HAP-1 (cell line): ENCODE measurements at regions not wholly inside any gene's neighbourhood (a gene's known extent, or its start where the extent isn't known, plus 50 kb on each side); places are given as distances from the start of the nearest gene placed in this dataset.

Experiments
- DNase-seq, 2 experiments: peaks; one replicate each; pipeline ENCODE4 v3.0.0-alpha.2; 2016 to 2020; ENCODE audit warnings: low spot score in 2 of 2
- H3K27me3 ChIP-seq: fragments of 250-450 bp; sonication (Bioruptor Pico); 2 replicates; pipeline ENCODE4 v1.5.1; 2020; ENCODE audit warnings: low read depth, mild to moderate bottlenecking, moderate library complexity
- H3K36me3 ChIP-seq: fragments of 250-450 bp; sonication (Bioruptor Pico); replicated peaks from 2 replicates; pipeline ENCODE4 v1.5.1; 2020; ENCODE audit warnings: mild to moderate bottlenecking
- H3K4me1 ChIP-seq: fragments of 250-450 bp; sonication (Bioruptor Pico); 2 replicates; pipeline ENCODE4 v1.5.1; 2020; ENCODE audit warnings: mild to moderate bottlenecking
- H3K4me3 ChIP-seq: fragments of 250-450 bp; sonication (Bioruptor Pico); 2 replicates; pipeline ENCODE4 v1.5.1; 2020; ENCODE audit warnings: mild to moderate bottlenecking, moderate library complexity
- H3K9me3 ChIP-seq: fragments of 250-450 bp; sonication (Bioruptor Pico); 2 replicates; pipeline ENCODE4 v1.5.1; 2020; ENCODE audit warnings: mild to moderate bottlenecking, moderate library complexity
- in situ Hi-C: fragments of 300-500 bp; cut with MboI; formaldehyde crosslinking; loops from 3 replicates; pipeline ENCODE4 v1.14.3; 2020; ENCODE audit warnings: low sequenced_read_pairs, inconsistent platforms, mixed read lengths

DNA sequence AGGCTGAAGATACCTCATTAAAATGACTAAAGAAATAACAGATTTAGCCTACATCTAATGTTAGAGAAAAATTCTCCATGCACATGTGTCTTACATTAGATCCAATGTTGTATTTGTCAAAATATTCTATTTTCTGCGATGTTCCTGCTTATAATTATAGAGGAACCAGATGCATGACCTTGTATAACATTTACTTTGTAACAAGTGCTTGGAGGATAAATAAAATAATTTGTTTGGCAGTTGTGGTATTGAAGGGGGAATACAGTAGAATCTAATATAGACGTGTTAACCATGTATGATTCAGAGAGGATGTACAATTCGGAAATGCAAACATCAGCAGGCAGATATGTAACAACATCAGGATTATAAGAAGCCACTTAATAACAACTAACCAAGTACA, 922.2 kb downstream of the TUSC7 start:
- H3K36me3 ChIP-seq, result no peaks in the 10 kb centered on the region
- no peak for DNase-seq
- H3K4me3 ChIP-seq, result no peak overlapping the region
- peaks cover 3% of the 10 kb centered on the region; the same call in 1 of the 2 replicates for H3K27me3 ChIP-seq
- H3K9me3 ChIP-seq, result no peaks in the 10 kb centered on the region
- in situ Hi-C loops, result no loop called here
- H3K4me1 ChIP-seq, result peaks cover 7% of the 10 kb centered on the region

DNA sequence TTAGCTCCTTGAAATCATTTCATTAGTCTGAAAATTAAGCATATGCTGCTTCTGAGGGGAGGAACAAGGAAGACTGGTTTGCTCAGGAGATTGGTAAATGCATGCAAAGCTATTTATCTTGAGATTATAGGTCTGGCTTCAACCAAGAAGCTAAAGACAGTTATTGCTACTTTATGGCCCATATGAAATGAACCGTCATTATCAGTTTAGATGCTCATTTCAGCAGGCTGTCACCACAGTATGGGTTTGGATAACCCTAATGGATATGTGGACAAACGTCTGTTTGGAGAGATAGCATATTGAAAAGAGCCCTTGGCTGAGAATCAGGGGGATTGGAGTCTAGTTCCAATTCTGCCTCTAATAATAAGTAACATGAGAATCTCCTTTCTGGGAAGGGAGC, 922.6 kb downstream of the TUSC7 start:
- H3K4me1 ChIP-seq, result peaks cover 7% of the 10 kb centered on the region
- DNase-seq, result no peak
- H3K4me3 ChIP-seq, result no peak overlapping the region
- peaks cover 3% of the 10 kb centered on the region; the same call in 1 of the 2 replicates for H3K27me3 ChIP-seq
- in situ Hi-C loops, result no loop called here
- no peaks in the 10 kb centered on the region for H3K36me3 ChIP-seq
- H3K9me3 ChIP-seq, result no peaks in the 10 kb centered on the region

DNA sequence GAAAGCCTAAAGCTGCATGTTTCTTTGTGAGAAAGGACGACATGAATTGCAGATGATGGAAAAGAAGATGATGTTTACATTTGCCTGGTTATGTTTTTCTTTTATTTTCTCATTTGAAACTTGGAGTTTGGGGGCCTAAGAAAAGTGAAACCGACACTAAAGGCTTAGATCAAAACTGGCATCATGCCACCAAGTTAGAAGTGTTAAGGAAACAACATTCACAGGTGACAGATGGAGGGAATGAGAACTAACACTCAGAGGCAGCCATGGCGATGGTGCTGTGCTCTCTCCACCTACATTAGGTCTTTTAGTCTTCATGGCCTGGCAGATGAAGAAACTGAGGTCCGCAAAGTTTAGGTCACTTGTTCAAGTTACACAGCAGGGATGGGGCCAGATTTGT, 923.6 kb downstream of the TUSC7 start:
- in situ Hi-C loops, result no loop called here
- DNase-seq, result no peak
- Histone ChIP-seq H3K4me3 (no peak overlapping the region), H3K27me3 (peaks cover 3% of the 10 kb centered on the region; the same call in 1 of the 2 replicates), H3K9me3 (no peaks in the 10 kb centered on the region), H3K4me1 (peaks cover 7% of the 10 kb centered on the region), H3K36me3 (no peaks in the 10 kb centered on the region)

DNA sequence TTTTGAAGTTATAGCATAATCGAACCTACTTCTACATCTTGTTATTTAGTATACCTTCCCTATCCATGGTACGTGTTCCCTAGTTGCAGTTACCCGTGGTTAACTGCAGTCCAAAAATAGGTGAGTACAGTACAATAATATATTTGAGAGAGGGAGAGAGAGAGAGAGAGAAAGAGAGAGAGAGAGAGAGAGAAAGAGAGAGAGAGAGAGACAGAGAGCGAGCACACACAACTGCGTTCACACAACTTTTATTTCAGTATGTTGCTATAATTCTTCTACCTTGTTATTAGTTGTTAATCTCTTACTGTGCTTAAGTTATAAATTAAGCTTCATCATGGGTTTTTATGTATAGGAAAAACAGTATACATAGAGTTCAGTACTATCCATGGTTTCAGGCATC, 928.1 kb downstream of the TUSC7 start:
- no peaks in the 10 kb centered on the region for H3K4me1 ChIP-seq
- H3K27me3 ChIP-seq, result peaks cover 3% of the 10 kb centered on the region; the same call in 1 of the 2 replicates
- no peaks in the 10 kb centered on the region for H3K9me3 ChIP-seq
- no peaks in the 10 kb centered on the region for H3K36me3 ChIP-seq
- no peak overlapping the region for H3K4me3 ChIP-seq
- DNase-seq, result no peak
- in situ Hi-C loops, result no loop called here

DNA sequence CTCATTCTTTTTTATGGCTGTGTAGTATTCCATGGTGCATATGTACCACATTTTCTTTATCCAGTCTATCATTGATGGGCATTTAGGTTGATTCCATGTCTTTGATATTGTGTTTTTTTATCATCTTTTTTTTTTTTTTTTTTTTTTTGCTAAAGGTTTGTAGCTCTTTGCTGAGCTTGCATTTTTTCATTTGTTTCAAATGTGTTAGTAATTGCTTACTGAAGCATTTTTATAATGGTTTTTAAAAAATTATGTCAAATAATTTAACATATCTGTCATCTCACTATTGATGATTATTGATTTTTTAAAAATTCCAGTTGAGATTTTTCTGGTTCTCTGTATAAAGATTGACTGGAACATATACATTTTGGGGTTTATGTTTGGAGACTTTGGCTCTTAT, 934.6 kb downstream of the TUSC7 start:
- no peaks in the 10 kb centered on the region for H3K36me3 ChIP-seq
- no peak overlapping the region for H3K4me3 ChIP-seq
- no peak for DNase-seq
- no peaks in the 10 kb centered on the region for H3K9me3 ChIP-seq
- in situ Hi-C loops, result no loop called here
- no peaks in the 10 kb centered on the region for H3K27me3 ChIP-seq
- no peaks in the 10 kb centered on the region for H3K4me1 ChIP-seq

DNA sequence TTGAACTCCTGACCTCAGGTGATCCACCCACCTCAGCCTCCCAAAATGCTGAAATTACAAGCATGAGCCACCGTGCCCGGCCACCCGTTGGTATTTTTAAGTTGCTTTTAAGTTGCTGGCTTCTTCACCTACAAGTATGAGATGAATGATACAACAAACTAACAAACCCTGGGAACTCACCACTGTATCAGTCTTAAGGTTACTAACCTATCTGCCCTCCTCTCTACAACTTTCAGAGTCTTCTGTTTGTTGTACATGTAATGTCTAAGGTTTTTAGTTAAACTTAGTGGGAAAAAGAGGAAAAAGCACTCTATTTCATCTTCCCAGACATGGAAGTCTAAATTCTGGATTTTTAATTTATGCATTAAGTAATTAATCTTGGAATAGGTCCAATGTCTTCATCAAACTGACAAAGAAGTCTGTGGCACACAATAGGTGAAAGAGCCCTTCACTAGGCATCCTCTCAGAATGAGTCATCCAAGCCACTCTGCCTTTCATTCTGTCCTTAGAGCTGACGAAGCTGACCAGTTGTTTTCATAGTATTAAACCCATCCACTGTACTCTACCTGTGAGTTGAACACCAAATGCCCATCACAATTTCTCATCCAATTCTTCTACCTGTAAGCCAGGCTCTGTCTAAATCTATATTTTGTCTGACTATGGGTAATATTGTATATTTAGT, 936.1 kb downstream of the TUSC7 start:
- no peaks in the 10 kb centered on the region for H3K27me3 ChIP-seq
- H3K36me3 ChIP-seq, result no peaks in the 10 kb centered on the region
- no peak for DNase-seq
- in situ Hi-C loops, result no loop called here
- no peaks in the 10 kb centered on the region for H3K9me3 ChIP-seq
- no peak overlapping the region for H3K4me3 ChIP-seq
- no peaks in the 10 kb centered on the region for H3K4me1 ChIP-seq

DNA sequence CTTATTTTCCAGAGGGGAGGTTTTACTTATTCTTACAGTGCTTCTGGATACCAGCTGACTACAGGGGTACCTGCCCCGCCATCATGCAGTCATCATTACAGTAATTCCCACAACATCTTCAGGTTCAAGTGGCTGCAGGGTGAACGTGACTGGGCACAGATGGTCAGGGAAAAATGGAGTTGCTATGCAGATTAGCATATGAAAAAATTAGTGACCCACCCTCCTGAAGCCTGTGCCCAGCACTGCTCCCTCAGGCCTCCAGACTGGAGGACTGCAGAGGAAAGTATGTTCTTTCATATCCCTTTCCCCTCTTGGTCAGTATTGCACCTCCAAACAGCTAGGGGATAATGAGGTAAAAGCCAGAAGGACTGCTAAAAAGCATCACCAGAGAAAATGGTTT, 937.9 kb downstream of the TUSC7 start:
- H3K4me1 ChIP-seq, result no peaks in the 10 kb centered on the region
- in situ Hi-C loops, result no loop called here
- H3K36me3 ChIP-seq, result no peaks in the 10 kb centered on the region
- no peaks in the 10 kb centered on the region for H3K9me3 ChIP-seq
- H3K27me3 ChIP-seq, result no peaks in the 10 kb centered on the region
- no peak for DNase-seq
- no peak overlapping the region for H3K4me3 ChIP-seq

- no peaks in the 10 kb centered on the region for H3K27me3 ChIP-seq
- H3K4me1 ChIP-seq, result no peaks in the 10 kb centered on the region
- in situ Hi-C loops, result no loop called here
- no peak for DNase-seq
- no peak overlapping the region for H3K4me3 ChIP-seq
- no peaks in the 10 kb centered on the region for H3K9me3 ChIP-seq
- H3K36me3 ChIP-seq, result no peaks in the 10 kb centered on the region
Observed at GRCh38 chr3:117651246-117651645, 941.7 kb downstream of the TUSC7 start.

DNA sequence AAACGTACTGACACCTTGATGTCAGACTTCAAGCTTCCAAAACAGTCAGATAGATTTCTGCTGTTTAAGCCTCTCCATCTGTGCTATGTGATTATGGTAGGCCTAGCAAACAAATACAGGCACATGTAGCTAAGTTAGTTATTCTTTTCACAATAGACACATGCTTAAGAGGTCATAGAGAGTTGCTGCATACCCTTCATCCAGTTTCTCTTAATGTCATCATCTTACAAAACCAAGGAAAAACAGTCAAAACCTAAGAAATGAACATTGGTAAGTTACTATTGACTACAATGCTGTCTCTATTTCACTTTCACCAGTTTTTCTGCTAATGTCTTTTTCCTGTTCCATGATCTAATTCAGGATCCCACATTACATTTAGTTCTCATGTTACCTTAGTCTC, 946.8 kb downstream of the TUSC7 start:
- H3K36me3 ChIP-seq, result no peaks in the 10 kb centered on the region
- H3K4me1 ChIP-seq, result no peaks in the 10 kb centered on the region
- no peaks in the 10 kb centered on the region for H3K27me3 ChIP-seq
- no peaks in the 10 kb centered on the region for H3K9me3 ChIP-seq
- in situ Hi-C loops, result no loop called here
- DNase-seq, result no peak
- no peak overlapping the region for H3K4me3 ChIP-seq

DNA sequence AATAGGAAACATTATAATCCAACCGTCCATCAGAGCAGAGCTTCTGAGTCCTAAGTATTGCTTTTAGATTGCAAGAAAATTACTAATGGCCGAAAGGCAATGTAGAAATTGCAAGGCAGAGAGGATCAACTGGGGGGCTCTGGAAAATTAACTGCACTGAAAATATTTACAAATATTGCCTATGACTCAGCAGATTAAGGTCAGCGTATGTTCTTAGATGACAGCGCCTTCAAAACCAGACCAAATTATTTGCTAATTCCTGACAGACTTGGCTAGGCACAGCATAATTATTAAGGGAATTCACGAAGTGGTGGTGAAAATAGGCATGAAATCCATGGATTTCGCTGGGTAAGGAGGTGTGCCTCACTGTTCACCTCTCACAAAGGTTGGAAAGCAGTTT, 947.7 kb downstream of the TUSC7 start:
- in situ Hi-C loops, result no loop called here

GRCh38 chr3:117660941-117661817, 951.6 kb downstream of the TUSC7 start:
- no peak overlapping the region for H3K4me3 ChIP-seq
- in situ Hi-C loops, result no loop called here
- H3K36me3 ChIP-seq, result no peaks in the 10 kb centered on the region
- H3K4me1 ChIP-seq, result no peaks in the 10 kb centered on the region
- H3K9me3 ChIP-seq, result no peaks in the 10 kb centered on the region
- DNase-seq, result no peak
- H3K27me3 ChIP-seq, result no peaks in the 10 kb centered on the region; the same call in 1 of the 2 replicates

More for the DNA sequence above, 947.7 kb downstream of the TUSC7 start:
- Histone ChIP-seq H3K36me3 (no peaks in the 10 kb centered on the region), H3K4me3 (no peak overlapping the region), H3K9me3 (no peaks in the 10 kb centered on the region), H3K27me3 (no peaks in the 10 kb centered on the region), H3K4me1 (no peaks in the 10 kb centered on the region)
- no peak for DNase-seq

DNA sequence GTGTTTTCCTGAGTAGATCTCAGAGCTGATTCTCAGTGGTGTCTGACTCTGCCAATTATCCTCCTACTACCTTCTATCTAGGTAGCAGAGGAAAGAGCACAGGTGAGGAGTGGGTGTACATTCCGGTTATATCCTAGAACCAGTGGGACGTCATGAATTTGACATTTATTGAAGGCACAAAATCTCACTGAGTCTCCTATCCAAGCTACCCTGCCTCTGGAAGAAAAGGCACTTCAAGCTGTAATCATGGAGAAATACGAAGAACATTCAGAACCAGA, 952.2 kb downstream of the TUSC7 start:
- H3K27me3 ChIP-seq, result peaks cover 4% of the 10 kb centered on the region; the same call in 1 of the 2 replicates
- H3K4me1 ChIP-seq, result no peaks in the 10 kb centered on the region
- DNase-seq, result no peak
- no peaks in the 10 kb centered on the region for H3K9me3 ChIP-seq
- no peaks in the 10 kb centered on the region for H3K36me3 ChIP-seq
- in situ Hi-C loops, result no loop called here
- no peak overlapping the region for H3K4me3 ChIP-seq

DNA sequence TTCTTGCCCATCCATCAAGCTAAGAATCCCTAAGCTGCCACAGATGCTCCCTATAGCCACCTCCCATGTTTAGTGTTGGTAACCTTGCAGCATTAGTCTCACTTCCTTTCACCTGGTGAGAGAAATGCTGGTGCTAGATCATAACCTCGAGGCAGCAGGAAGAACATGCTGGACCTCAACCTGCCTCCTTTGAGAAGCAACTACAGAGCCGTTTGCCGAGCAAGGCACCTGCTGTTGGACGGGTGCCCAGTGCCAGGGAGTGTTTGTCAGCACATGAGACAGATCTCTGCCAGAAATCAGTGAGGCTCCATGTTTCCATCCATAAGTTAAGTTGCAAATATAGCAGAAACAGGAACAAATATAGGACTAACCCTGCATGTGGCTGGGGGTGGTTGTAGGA, 955.7 kb downstream of the TUSC7 start:
- Histone ChIP-seq H3K9me3 (no peaks in the 10 kb centered on the region), H3K27me3 (peaks cover 15% of the 10 kb centered on the region), H3K4me3 (no peak overlapping the region), H3K36me3 (no peaks in the 10 kb centered on the region), H3K4me1 (no peaks in the 10 kb centered on the region)
- in situ Hi-C loops, result no loop called here
- DNase-seq, result no peak

DNA sequence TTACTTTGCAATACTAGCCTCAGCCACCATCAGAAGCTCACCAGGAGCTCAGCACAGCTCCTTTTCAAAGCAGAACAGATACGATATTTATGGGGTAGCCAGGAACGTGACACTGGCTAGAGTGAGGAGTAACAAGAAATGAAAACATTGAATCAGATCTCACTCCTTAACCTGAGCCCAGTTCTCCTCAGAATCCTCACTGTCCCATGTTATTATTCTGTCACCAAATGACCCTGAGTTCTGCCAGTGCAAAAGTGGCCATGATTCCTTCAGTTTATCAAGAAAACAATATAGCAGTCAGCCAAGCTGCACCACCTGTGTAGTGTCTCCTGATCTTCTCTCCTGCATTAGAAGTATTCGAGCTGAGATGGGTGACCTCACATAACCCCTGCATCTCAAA, 956.7 kb downstream of the TUSC7 start:
- in situ Hi-C loops, result no loop called here
- Histone ChIP-seq H3K27me3 (peaks cover 15% of the 10 kb centered on the region), H3K4me1 (no peaks in the 10 kb centered on the region), H3K9me3 (no peaks in the 10 kb centered on the region), H3K36me3 (no peaks in the 10 kb centered on the region), H3K4me3 (no peak overlapping the region)
- no peak for DNase-seq
